ENCODE measurements at regions not wholly inside any gene's neighbourhood (a gene's known extent, or its start where the extent isn't known, plus 50 kb on each side); places are given as distances from the start of the nearest gene placed in this dataset.
"Not testable (repeated sequence)": the region's sequence is repeated elsewhere in the genome, so short reads cannot be mapped to it uniquely, and the experiment has no call there.

DNA sequence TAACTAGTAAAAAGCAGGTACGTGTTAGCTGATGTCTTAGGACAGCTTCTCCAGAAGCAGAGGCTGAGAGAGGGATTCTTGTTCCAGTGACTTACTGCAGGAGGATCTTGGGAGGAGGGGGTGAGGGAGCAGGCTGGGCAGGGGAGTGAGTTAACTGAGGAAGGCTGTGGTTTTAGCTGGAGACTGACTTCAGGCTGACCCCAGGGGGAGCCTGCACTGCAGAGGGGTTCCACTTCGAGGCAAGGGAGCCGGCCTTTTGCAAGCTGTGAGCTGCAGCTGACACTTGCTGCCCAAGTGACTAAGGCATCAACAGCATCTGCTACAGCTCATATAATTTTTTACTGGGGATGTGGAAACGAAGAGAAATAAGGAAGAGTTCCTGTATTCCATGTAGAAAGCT lies 50.4 kb upstream of the SOD1 start:
- DNase-seq (ENCODE audit: low spot score) = no peak

DNA sequence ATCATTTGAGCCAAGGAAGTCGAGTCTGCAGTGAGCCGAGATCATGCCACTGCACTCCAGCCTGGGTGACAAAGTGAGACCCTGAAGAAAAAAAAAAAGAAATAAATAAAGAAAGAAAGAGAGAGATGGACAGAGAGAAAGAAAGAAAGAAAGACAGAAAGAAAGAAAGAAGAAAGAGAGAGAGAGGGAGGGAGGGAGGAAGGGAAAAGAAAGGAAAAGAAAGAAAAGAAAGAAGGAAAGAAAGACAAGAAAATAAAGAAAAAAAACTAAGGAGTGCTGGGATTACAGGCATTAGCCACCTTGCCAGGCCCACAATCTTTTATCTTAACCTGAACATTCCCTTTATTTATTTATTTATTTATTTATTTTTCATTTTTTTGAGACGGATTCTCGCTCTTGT lies 51.7 kb upstream of the SOD1 start:
- DNase-seq (ENCODE audit: low spot score) = no peak

DNA sequence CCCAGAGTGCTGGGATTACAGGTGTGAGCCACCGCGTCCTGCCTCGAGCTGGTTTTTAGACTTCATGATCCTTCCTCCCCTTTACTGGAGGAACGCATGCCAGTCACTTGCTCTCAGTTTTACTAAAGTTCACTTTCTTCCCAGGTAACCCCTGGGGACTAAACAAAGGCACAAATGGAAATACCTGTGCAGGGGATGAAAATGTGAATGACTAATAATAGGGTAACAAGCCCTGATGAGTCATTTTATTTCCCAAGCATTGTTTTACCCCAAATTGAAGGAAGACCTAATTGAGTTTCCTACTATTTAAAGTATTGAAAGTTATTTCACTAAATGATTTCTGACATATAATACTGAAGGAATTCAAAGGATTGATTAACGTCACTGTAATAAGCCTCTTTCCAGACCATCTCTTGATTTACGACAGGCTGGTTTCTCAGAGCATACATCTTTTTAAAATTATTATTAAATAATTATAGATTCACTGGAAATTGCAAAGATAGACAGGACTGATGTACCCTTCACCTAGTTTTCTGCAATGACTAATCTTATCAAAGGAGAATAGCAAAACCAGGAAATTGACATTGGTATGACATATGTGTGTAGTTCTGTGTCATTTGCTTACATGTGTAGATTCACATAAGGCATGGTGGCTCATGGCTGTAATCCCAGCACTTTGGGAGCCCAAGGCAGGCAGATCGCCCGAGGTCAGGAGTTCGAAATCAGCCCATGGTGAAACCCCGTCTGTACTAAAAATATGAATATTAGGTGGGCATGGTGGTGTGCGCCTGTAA lies 53.2 kb upstream of the SOD1 start:
- no peak for DNase-seq (ENCODE audit: low spot score)

DNA sequence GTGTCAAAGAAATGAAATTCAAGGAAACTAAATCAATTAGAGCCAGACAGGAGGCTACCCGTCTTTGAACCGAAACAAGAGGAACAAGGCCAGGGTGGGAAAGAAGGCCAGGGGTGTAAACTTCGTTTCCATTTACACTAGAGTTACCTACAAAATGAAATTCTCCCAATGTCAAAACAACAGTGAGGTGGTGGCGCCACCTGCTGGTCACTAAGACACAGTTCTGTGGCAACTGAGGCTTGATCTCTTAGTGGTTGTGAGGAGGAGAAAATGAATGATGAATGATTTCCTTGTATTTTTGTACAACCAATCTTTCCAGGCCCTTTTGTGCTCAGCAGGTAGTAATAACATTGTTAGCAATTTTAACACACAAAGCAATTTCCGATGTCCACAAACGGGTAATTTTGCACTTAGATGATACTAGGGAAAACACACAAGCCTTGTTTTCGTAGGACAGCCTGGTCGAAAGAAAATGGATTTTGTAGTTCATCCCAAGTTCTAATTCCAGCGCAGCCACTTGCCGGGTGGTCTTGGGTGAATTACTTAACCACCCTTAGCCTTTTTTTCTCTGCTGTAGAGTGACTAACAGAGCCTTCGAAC lies 54.8 kb upstream of the SOD1 start:
- peak; percentile 64 for DNase-seq (ENCODE audit: low spot score)

GRCh38 chr21:31599563-31599962 lies 59.9 kb upstream of the SOD1 start:
- DNase-seq (ENCODE audit: low spot score) = no peak

DNA sequence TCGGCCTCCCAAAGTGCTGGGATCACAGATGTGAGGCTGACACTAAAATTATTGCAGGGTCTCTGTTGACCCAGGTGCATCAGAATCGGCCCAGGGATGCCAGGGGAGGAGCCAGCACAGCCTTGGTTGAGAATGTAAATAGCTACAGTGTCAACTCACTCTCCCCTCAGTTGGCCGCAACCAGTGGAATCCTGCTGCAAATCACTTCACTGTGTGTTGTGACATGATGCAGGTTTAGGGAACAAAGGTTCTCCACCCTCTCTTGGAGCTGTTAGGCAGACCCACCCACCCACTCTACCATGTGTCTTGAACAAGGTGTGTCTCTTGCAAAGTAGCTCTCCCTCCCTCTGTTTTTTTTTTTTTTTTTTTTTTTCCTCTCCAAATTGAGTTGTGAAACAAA lies 60.5 kb upstream of the SOD1 start:
- DNase-seq (ENCODE audit: low spot score) = no peak

DNA sequence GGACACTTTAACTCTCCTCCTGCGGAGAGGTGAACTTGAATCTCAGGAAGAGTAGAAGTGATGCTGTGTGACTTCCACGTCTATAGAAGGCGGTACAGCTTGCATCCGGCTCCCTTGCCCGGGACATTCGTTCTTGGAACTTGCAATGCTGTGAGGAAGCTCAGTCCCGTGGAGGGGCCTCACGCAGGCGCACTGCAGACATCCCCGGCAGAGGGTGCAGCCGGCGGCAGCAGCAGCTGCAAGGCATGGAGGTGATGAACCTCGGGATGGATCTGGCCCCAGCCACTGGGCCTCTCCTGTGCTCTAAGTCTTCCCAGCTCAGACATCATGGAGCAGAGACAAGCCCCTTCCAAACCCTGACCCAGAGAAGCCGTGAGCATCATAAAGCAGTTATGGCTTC lies 61.8 kb upstream of the SOD1 start:
- DNase-seq (ENCODE audit: low spot score) = no peak

GRCh38 chr21:31596055-31596454 lies 63.4 kb upstream of the SOD1 start:
- no peak for DNase-seq (ENCODE audit: low spot score)

GRCh38 chr21:31594726-31595125 lies 64.8 kb upstream of the SOD1 start:
- no peak for DNase-seq (ENCODE audit: low spot score)

DNA sequence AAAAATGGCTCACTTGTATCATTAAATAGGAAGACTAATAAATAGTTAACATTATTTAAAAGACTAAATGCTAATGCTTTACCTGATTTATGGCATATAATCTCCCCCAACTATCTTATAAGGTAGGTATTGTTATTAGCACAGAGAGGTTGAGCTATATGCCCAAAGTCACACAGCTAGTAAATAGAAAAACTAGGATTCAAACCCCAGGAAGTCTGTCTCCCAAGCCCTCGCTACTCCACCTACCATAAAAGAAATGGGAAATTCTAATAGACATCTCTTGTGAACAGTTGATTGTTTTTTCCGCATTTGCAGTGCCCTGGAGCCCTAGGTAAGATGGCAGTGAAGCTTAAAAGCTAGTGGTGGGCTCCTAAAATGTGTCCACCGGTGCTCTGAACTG lies 65.2 kb upstream of the SOD1 start:
- DNase-seq (ENCODE audit: low spot score) = no peak

DNA sequence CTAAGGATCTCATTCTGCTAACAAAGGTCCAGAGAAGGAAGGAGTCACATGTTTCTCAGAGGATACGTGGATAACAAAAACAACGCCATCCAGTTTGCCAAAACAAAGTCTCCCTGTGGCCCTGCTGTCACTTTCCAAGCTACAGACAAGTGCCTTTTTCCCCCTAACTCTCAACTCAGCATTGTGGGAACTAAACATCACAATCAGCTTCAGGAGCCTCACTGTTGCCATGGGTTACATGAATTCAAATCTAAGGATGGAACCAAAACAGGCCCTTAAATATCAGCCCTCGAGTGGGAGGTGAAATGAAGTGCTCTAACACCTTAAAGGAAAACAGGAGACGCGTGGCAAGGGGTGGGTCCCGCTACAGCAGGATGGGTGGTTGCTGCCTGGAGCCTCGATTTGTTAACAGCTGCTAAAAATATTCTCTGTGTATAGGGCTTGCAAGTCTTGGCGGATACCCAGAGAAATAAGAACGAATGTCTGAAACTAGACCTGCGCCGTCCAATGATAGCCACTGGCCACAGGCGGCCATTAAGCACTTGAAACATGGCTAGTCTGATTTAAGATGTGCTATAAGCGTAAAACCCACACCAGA lies 66.4 kb upstream of the SOD1 start:
- DNase-seq (ENCODE audit: low spot score) = no peak

DNA sequence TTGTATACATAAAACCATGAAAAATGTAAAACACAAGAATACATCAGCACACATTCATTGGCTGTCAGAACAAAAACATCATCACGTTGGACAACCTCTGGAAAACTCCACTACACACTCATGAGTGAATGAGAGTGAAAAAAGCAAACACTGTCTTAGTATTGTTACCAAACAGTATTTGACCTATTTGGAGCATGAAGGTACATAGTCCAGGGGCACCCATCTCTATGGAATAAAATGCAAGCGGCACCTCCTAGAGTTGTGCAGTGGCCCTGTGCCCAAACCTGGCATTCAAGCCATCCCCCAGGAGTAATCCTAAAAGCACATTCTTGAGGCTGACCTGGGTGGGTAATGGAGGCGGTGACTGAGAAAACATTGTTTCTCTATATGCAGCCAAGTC lies 67.0 kb upstream of the SOD1 start:
- DNase-seq (ENCODE audit: low spot score) = no peak

DNA sequence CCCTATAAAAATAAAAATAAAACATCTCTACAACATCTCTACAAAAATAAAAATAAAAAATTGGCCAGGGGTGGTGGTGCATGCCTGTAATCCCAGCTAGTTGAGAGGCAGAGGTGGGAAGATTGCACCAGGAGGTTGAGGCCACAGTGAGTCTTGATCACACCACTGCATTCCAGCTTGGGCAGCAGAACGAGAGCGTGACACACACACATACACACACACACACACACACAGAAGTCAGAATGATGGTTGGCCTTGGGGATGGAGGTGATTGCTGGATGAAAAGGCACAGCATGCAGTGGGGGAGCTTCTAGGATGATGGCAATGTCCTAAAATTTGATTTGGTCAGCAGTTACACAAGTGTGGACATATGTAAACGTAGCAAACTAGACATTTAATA lies 69.7 kb upstream of the SOD1 start:
- DNase-seq (ENCODE audit: low spot score) = no peak

- no peak for DNase-seq (ENCODE audit: low spot score)
These were observed 73.4 kb upstream of the SOD1 start for GRCh38 chr21:31586118-31586517.

GRCh38 chr21:31583937-31584336 lies 75.6 kb upstream of the SOD1 start:
- not testable (repeated sequence) for DNase-seq (ENCODE audit: low spot score)

- no peak for DNase-seq (ENCODE audit: low spot score)
These were observed 76.0 kb upstream of the SOD1 start for GRCh38 chr21:31583498-31583897.

DNA sequence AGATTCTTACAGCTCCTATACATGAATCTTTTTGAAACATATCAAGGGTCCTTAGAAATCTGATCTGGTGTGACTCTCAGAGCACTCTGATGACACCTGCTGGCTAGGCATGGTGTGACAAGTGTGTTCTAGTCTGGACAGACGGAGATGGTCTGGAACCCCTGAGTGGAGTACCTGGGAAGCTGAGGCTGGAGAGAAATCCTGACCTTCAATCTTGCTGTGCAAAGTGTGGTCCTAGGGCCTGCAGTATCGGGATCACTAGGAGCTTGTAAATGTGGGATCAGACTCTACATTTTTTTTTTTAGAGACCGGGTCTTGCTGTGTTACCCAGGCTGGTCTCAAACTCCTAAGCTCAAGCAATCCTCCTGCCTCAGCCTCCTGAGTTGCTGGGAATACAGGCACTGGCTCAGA lies 78.6 kb upstream of the SOD1 start:
- peak; percentile 65 for DNase-seq (ENCODE audit: low spot score)

- DNase-seq (ENCODE audit: low spot score) = no peak
These were observed 82.2 kb upstream of the SOD1 start for GRCh38 chr21:31577271-31577670.

- DNase-seq (ENCODE audit: low spot score) = no peak
These were observed 83.1 kb upstream of the SOD1 start for GRCh38 chr21:31576428-31576827.

DNA sequence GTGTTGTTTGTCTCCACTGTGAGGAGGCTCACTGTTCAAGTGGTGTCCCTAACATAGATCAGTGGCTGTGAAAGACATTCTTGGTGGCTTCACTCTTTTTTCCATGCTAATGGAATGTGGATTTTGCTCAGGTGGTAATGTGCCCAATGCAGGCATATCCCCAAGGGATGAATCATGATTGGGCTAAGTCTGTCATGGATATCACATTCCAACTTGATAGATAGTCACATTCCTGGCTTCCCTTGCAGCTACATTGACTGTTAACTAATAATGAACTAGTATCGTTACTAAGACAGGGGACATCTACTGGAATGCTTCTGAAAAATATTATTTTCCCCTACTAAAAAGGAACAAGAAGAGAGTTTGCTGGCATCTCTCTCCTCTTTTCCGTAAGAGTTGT lies 86.3 kb upstream of the SOD1 start:
- no peak for DNase-seq (ENCODE audit: low spot score)

DNA sequence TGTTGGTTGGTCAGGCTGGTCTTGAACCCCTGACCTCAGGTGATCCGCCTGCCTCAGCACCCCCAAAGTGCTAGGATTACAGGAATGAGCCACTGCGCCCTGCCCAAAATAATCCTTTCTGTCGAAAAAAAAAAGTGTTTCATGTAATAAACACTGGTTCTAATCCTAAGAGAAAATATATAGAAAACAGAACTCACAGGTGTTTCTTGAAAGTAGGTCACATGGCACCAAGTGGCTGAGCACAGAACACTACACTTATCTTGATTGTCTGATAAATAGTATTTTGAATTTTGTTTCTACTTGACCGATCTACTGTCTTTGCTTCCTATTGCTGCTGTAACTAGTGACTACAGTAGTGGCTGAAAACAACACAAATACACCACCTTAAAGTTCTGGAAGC lies 87.6 kb upstream of the SOD1 start:
- DNase-seq (ENCODE audit: low spot score) = no peak

DNA sequence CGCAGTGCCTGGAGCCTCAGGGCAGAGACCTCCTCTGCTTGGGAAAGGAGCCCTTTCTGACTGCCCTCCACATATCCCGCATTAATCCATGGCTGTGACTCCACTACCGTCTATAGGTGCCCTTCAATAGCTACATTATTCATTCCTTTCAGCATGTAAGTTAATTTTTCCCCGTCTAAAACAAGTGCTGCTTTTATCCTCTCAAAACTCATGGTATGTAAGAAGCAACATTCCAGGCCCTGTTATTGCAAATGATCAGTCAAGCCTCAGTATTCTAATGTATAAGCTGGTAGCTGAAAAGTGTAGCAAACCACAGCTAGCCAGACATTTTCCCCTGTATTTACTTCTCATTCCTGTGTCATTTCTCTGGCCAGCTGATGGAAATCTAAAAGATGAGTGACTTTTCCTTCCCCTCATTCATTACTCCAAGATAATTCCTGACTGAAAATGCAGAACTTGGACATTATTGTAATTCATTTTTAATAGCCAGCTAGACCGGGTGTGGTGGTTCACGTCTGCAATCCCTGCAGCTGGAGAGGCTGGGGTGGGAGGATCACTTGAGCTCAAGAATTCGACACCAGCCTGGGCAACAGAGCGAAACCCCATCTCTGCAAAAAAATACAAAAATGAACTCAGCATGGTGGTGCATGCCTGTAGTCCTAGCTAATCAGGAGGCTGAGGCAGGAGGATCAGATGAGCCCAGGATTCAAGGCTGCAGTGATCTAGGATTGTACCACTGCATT lies 88.5 kb upstream of the SOD1 start:
- DNase-seq (ENCODE audit: low spot score) = no peak

DNA sequence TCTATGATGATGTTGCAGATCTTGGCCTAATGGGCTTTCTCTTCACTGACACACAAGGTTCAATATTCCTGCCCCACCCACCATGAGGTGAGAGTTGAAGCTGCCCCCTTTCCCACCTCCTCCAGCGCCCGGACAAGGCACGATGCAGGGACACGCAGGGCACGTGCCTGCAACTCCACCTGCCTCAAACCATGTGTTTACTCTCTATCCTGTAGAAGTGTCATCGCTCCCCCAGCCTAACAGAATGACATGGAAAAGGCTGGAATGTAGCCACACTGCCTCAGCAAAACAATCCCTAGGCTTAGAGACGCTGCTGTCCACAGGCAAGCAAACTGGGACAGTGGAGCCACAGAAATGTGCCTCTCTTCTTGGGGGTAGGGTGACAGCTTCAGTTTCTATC lies 92.9 kb upstream of the SOD1 start:
- no peak for DNase-seq (ENCODE audit: low spot score)
